SK-N-SH treated with all-trans-retinoic acid at 6 μM for 48 hours (cell line): ENCODE measurements at regions not wholly inside any gene's neighbourhood (a gene's known extent, or its start where the extent isn't known, plus 50 kb on each side); places are given as distances from the start of the nearest gene placed in this dataset.

Experiments
- CREB5 ChIP-seq: fragments of 250-450 bp; sonication (Bioruptor Pico); IDR thresholded peaks from 2 replicates; pipeline ENCODE4 v1.5.1; 2020; ENCODE audit warnings: low read depth, mild to moderate bottlenecking, moderate library complexity
- ISL1 ChIP-seq: fragments of 250-450 bp; sonication (Bioruptor Pico); IDR thresholded peaks from 2 replicates; pipeline ENCODE4 v2.1.2; 2022; ENCODE audit warnings: mild to moderate bottlenecking, moderate library complexity
- PATZ1 ChIP-seq: fragments of 250-450 bp; sonication (Bioruptor Pico); IDR thresholded peaks from 2 replicates; pipeline ENCODE4 v1.8.0; 2020; ENCODE audit warnings: mild to moderate bottlenecking, moderate library complexity, borderline replicate concordance
- RARB ChIP-seq: fragments of 250-450 bp; sonication (Bioruptor Pico); IDR thresholded peaks from 2 replicates; pipeline ENCODE4 v1.8.0; 2021; ENCODE audit warnings: mild to moderate bottlenecking, moderate library complexity
- TOX ChIP-seq: fragments of 250-450 bp; sonication (Bioruptor Pico); IDR thresholded peaks from 2 replicates; pipeline ENCODE4 v1.8.0; 2021; ENCODE audit warnings: mild to moderate bottlenecking, moderate library complexity, borderline replicate concordance
- ZC3H10 ChIP-seq: fragments of 250-450 bp; sonication (Bioruptor Pico); IDR thresholded peaks from 2 replicates; pipeline ENCODE4 v1.5.1; 2021; ENCODE audit warnings: mild to moderate bottlenecking, moderate library complexity
- ZFP3 ChIP-seq: fragments of 250-450 bp; sonication (Bioruptor Pico); IDR thresholded peaks from 2 replicates; pipeline ENCODE4 v1.5.0; 2020; ENCODE audit warnings: mild to moderate bottlenecking, moderate library complexity

- TF ChIP-seq ZC3H10 (CRISPR knock-in tag) = no peak
- TF ChIP-seq ISL1 = no peak
- no peak for TF ChIP-seq TOX (CRISPR knock-in tag)
- TF ChIP-seq PATZ1 (CRISPR knock-in tag) = no peak
- TF ChIP-seq ZFP3 (CRISPR knock-in tag) = no peak
- TF ChIP-seq RARB = no peak
- no peak for TF ChIP-seq CREB5
These were observed 106.1 kb upstream of the NDN start for GRCh38 chr15:23793191-23793680.
